ENCODE measurements at regions not wholly inside any gene's neighbourhood (a gene's known extent, or its start where the extent isn't known, plus 50 kb on each side); places are given as distances from the start of the nearest gene placed in this dataset.

DNA sequence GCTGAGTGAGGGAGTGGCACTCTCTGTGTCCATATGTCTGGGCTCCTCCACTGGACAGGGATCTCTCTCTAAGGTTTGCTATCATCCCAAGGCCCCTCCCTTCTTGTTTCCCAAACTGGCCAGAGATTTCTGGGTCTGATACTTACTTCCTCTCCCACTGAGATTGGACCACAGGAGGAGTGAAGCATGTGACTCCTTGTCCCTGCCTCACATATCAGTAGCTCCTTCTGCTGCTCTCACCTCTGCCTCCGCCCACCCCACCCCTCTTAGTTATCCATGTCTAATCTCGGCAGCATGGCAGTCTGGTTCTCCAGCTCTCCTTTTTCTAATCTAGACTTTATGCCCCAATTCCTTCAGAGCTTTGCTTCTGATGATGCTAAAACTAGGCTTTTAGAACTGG is 223.1 kb downstream of the RPLP1 start:
- TF ChIP-seq POLR2A (IDR thresholded peaks at IDR 0.05), result no peak
- TF ChIP-seq, protein P1, sequence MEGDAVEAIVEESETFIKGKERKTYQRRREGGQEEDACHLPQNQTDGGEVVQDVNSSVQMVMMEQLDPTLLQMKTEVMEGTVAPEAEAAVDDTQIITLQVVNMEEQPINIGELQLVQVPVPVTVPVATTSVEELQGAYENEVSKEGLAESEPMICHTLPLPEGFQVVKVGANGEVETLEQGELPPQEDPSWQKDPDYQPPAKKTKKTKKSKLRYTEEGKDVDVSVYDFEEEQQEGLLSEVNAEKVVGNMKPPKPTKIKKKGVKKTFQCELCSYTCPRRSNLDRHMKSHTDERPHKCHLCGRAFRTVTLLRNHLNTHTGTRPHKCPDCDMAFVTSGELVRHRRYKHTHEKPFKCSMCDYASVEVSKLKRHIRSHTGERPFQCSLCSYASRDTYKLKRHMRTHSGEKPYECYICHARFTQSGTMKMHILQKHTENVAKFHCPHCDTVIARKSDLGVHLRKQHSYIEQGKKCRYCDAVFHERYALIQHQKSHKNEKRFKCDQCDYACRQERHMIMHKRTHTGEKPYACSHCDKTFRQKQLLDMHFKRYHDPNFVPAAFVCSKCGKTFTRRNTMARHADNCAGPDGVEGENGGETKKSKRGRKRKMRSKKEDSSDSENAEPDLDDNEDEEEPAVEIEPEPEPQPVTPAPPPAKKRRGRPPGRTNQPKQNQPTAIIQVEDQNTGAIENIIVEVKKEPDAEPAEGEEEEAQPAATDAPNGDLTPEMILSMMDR (IDR thresholded peaks at IDR 0.05), result no peak

Data from vagina (tissue), 2 donors.